Mesenchymal stem cell (in vitro differentiated cells and primary cell): ENCODE measurements at regions not wholly inside any gene's neighbourhood (a gene's known extent, or its start where the extent isn't known, plus 50 kb on each side); places are given as distances from the start of the nearest gene placed in this dataset.
A peak's percentile ranks its signal among the peaks of the same experiment; 100 is the strongest.

Source experiments
- DNase-seq: peaks from one replicate; pipeline ENCODE4 v3.0.0-alpha.2; 2013
- H2AFZ ChIP-seq: one replicate; pipeline ENCODE4 v1.6.1; 2013; ENCODE audit warnings: low read depth, mild to moderate bottlenecking, control low read depth, inconsistent platforms, low read length, moderate library complexity
- H2AK5ac ChIP-seq: 2 replicates; pipeline ENCODE4 v1.6.1; 2013; ENCODE audit warnings: low read length, moderate library complexity, mild to moderate bottlenecking, inconsistent platforms; ENCODE audit not compliant: severe bottlenecking
- H2BK120ac ChIP-seq: one replicate; pipeline ENCODE4 v1.6.1; 2013; ENCODE audit warnings: low read depth, mild to moderate bottlenecking, inconsistent platforms, low read length, moderate library complexity
- H2BK12ac ChIP-seq, 2 experiments: one replicate each; pipeline ENCODE4 v1.6.1; 2013; ENCODE audit warnings: inconsistent platforms in 2 of 2, low read length in 2 of 2, mild to moderate bottlenecking in 2 of 2, moderate library complexity in 2 of 2, control low read depth in 1 of 2
- H2BK15ac ChIP-seq: one replicate; pipeline ENCODE4 v1.6.1; 2013; ENCODE audit warnings: mild to moderate bottlenecking, low read depth, inconsistent platforms; ENCODE audit not compliant: poor library complexity, severe bottlenecking
- H2BK5ac ChIP-seq: 2 replicates; pipeline ENCODE4 v1.6.1; 2013; ENCODE audit warnings: low read depth, mild to moderate bottlenecking, low read length, control low read depth, inconsistent platforms; ENCODE audit not compliant: poor library complexity, severe bottlenecking
- H3K14ac ChIP-seq, 2 experiments: one replicate each; pipeline ENCODE4 v1.6.1; 2013; ENCODE audit warnings: inconsistent platforms in 2 of 2, low read length in 2 of 2, control low read depth in 1 of 2, mild to moderate bottlenecking in 1 of 2, moderate library complexity in 1 of 2
- H3K18ac ChIP-seq, 2 experiments: one replicate each; pipeline ENCODE4 v1.6.1; 2013; ENCODE audit warnings: inconsistent platforms in 2 of 2, low read length in 2 of 2, control low read depth in 1 of 2, low read depth in 1 of 2, mild to moderate bottlenecking in 1 of 2
- H3K23ac ChIP-seq, 2 experiments: one replicate each; pipeline ENCODE4 v1.6.1; 2013; ENCODE audit warnings: inconsistent platforms in 2 of 2, low read length in 2 of 2, mild to moderate bottlenecking in 2 of 2, moderate library complexity in 2 of 2, control low read depth in 1 of 2
- H3K27ac ChIP-seq: 2 replicates; pipeline ENCODE4 v1.5.1; 2013; ENCODE audit warnings: mild to moderate bottlenecking, moderate library complexity, low read length, control low read depth, inconsistent platforms; ENCODE audit not compliant: poor library complexity, severe bottlenecking
- H3K27me3 ChIP-seq, 2 experiments: 2 replicates each; pipeline versions ENCODE4 v1.6.1 to v1.7.0; 2013; ENCODE audit warnings: low read length in 2 of 2, mild to moderate bottlenecking in 2 of 2, moderate library complexity in 2 of 2, control low read depth in 1 of 2, inconsistent platforms in 1 of 2; ENCODE audit not compliant: control insufficient read depth in 1 of 2, insufficient read depth in 1 of 2
- H3K36me3 ChIP-seq, 2 experiments: 2 replicates each; pipeline versions ENCODE4 v1.6.1 to v1.7.0; 2013; ENCODE audit warnings: low read length in 2 of 2, control low read depth in 1 of 2, inconsistent platforms in 1 of 2, low read depth in 1 of 2, mild to moderate bottlenecking in 1 of 2; ENCODE audit not compliant: insufficient read depth in 2 of 2, control insufficient read depth in 1 of 2
- H3K4ac ChIP-seq, 2 experiments: one replicate each; pipeline ENCODE4 v1.6.1; 2013; ENCODE audit warnings: inconsistent platforms in 2 of 2, low read length in 2 of 2, mild to moderate bottlenecking in 2 of 2, moderate library complexity in 2 of 2, control low read depth in 1 of 2, low read depth in 1 of 2
- H3K4me1 ChIP-seq: 2 replicates; pipeline ENCODE4 v1.6.1; 2013; ENCODE audit warnings: low read depth, low read length, control low read depth; ENCODE audit not compliant: control insufficient read depth, insufficient read depth
- H3K4me2 ChIP-seq: 2 replicates; pipeline ENCODE4 v1.6.1; 2013; ENCODE audit warnings: low read length, mild to moderate bottlenecking, inconsistent platforms; ENCODE audit not compliant: poor library complexity, severe bottlenecking
- H3K4me3 ChIP-seq, 2 experiments: 2 replicates each; pipeline versions ENCODE4 v1.5.1 to v1.7.0; 2013; ENCODE audit warnings: low read length in 2 of 2, mild to moderate bottlenecking in 2 of 2, control low read depth in 1 of 2, low read depth in 1 of 2; ENCODE audit not compliant: insufficient read depth in 1 of 2
- H3K79me1 ChIP-seq: replicated peaks from 2 replicates; pipeline ENCODE4 v1.6.1; 2013; ENCODE audit warnings: mild to moderate bottlenecking, control low read depth, low read length, inconsistent platforms; ENCODE audit not compliant: poor library complexity, severe bottlenecking
- H3K9ac ChIP-seq: 2 replicates; pipeline ENCODE4 v1.7.0; 2013; ENCODE audit warnings: mild to moderate bottlenecking, low read length, moderate library complexity
- H3K9me3 ChIP-seq: 2 replicates; pipeline ENCODE4 v1.7.0; 2013; ENCODE audit warnings: mild to moderate bottlenecking, low read length; ENCODE audit not compliant: control insufficient read depth
- H4K8ac ChIP-seq: one replicate; pipeline ENCODE4 v1.6.1; 2013; ENCODE audit warnings: inconsistent platforms, mild to moderate bottlenecking, low read length, moderate library complexity
- H4K91ac ChIP-seq: one replicate; pipeline ENCODE4 v1.6.1; 2013; ENCODE audit warnings: mild to moderate bottlenecking, low read length, inconsistent platforms
- WGBS: methylation state at CpG from one replicate; pipeline ENCODE4 v1.1.7; 2013; ENCODE audit warnings: mixed read lengths; 5-methylcytosine and 5-hydroxymethylcytosine counted together

- no peak overlapping the region for H3K14ac ChIP-seq
- WGBS: 95% methylated on average over 3 of the region's 3 CpGs
- H2BK15ac ChIP-seq: no peak overlapping the region
- H3K27ac ChIP-seq: no peak overlapping the region
- no peak overlapping the region for H2BK120ac ChIP-seq
- no peak overlapping the region for H3K9ac ChIP-seq
- no peak overlapping the region for H3K4me2 ChIP-seq
- H2AK5ac ChIP-seq: no peak overlapping the region
- H3K18ac ChIP-seq: no peak overlapping the region
- no peak overlapping the region for H3K4me3 ChIP-seq
- no peak overlapping the region for H3K23ac ChIP-seq
- no peak overlapping the region for H4K91ac ChIP-seq
- no peaks in the 10 kb centered on the region for H3K79me1 ChIP-seq
- H3K9me3 ChIP-seq: no peaks in the 10 kb centered on the region
- H3K4ac ChIP-seq: no peak overlapping the region
- H3K4me1 ChIP-seq: peaks cover 8% of the 10 kb centered on the region
- DNase-seq: no peak
- no peaks in the 10 kb centered on the region for H3K27me3 ChIP-seq
- no peak overlapping the region for H2AFZ ChIP-seq
- no peak overlapping the region for H4K8ac ChIP-seq
- no peaks in the 10 kb centered on the region for H3K36me3 ChIP-seq
- no peak overlapping the region for H2BK12ac ChIP-seq
- no peak overlapping the region for H2BK5ac ChIP-seq
Observed at GRCh38 chr5:56606192-56606591, 209.2 kb upstream of the MAP3K1 start.

GRCh38 chr5:56605231-56605630, 210.1 kb upstream of the MAP3K1 start:
- 96% methylated on average over 5 of the region's 5 CpGs for WGBS
- no peak overlapping the region for H2BK5ac ChIP-seq
- no peak overlapping the region for H3K27ac ChIP-seq
- no peaks in the 10 kb centered on the region for H3K79me1 ChIP-seq
- no peak overlapping the region for H2BK12ac ChIP-seq
- H4K8ac ChIP-seq: no peak overlapping the region
- H2AFZ ChIP-seq: no peak overlapping the region
- H2BK15ac ChIP-seq: no peak overlapping the region
- H3K4me3 ChIP-seq: no peak overlapping the region
- no peak overlapping the region for H3K4me2 ChIP-seq
- no peak for DNase-seq
- no peak overlapping the region for H3K4ac ChIP-seq
- H2BK120ac ChIP-seq: no peak overlapping the region
- no peak overlapping the region for H2AK5ac ChIP-seq
- H4K91ac ChIP-seq: no peak overlapping the region
- no peak overlapping the region for H3K14ac ChIP-seq
- H3K36me3 ChIP-seq: no peaks in the 10 kb centered on the region
- H3K23ac ChIP-seq: no peak overlapping the region
- no peak overlapping the region for H3K18ac ChIP-seq
- no peak overlapping the region for H3K9ac ChIP-seq
- no peaks in the 10 kb centered on the region for H3K9me3 ChIP-seq
- H3K4me1 ChIP-seq: peaks cover 8% of the 10 kb centered on the region
- peaks cover 0 to 6% of the 10 kb centered on the region in 2 experiments for H3K27me3 ChIP-seq

- no peak overlapping the region for H3K4me2 ChIP-seq
- no peak overlapping the region for H3K23ac ChIP-seq
- no peaks in the 10 kb centered on the region for H3K36me3 ChIP-seq
- H2BK12ac ChIP-seq: no peak overlapping the region
- H3K27ac ChIP-seq: no peak overlapping the region
- H3K4ac ChIP-seq: no peak overlapping the region
- H4K91ac ChIP-seq: no peak overlapping the region
- H2BK5ac ChIP-seq: no peak overlapping the region
- no peaks in the 10 kb centered on the region for H3K9me3 ChIP-seq
- 29% methylated on average over 1 of the region's 3 CpGs for WGBS
- H3K27me3 ChIP-seq: peaks cover 0 to 6% of the 10 kb centered on the region in 2 experiments
- H3K18ac ChIP-seq: no peak overlapping the region
- H2BK120ac ChIP-seq: no peak overlapping the region
- no peak overlapping the region for H2AK5ac ChIP-seq
- H3K14ac ChIP-seq: no peak overlapping the region
- H3K9ac ChIP-seq: no peak overlapping the region
- no peak overlapping the region for H2AFZ ChIP-seq
- no peak overlapping the region for H4K8ac ChIP-seq
- peaks cover 2% of the 10 kb centered on the region for H3K4me1 ChIP-seq
- H3K79me1 ChIP-seq: no peaks in the 10 kb centered on the region
- DNase-seq: peak; percentile 28
- H2BK15ac ChIP-seq: no peak overlapping the region
- no peak overlapping the region for H3K4me3 ChIP-seq
Observed at GRCh38 chr5:56601641-56602071, 213.7 kb upstream of the MAP3K1 start.

GRCh38 chr5:56598941-56599340, 216.4 kb upstream of the MAP3K1 start:
- H3K27me3 ChIP-seq: peaks cover 0 to 16% of the 10 kb centered on the region in 2 experiments
- no peak overlapping the region for H3K23ac ChIP-seq
- H3K36me3 ChIP-seq: no peaks in the 10 kb centered on the region
- no peaks in the 10 kb centered on the region for H3K9me3 ChIP-seq
- no peak overlapping the region for H2BK15ac ChIP-seq
- no peak for DNase-seq
- no peak overlapping the region for H2AK5ac ChIP-seq
- no peak overlapping the region for H3K27ac ChIP-seq
- no peak overlapping the region for H3K4ac ChIP-seq
- H4K91ac ChIP-seq: no peak overlapping the region
- H2BK12ac ChIP-seq: no peak overlapping the region
- no peak overlapping the region for H2AFZ ChIP-seq
- no peak overlapping the region for H2BK120ac ChIP-seq
- no peak overlapping the region for H4K8ac ChIP-seq
- H3K79me1 ChIP-seq: no peaks in the 10 kb centered on the region
- H3K9ac ChIP-seq: no peak overlapping the region
- no peak overlapping the region for H3K4me2 ChIP-seq
- H3K4me1 ChIP-seq: peaks cover 8% of the 10 kb centered on the region
- H3K4me3 ChIP-seq: no peak overlapping the region
- no peak overlapping the region for H2BK5ac ChIP-seq
- H3K14ac ChIP-seq: no peak overlapping the region
- H3K18ac ChIP-seq: no peak overlapping the region
